K562 (cell line): ENCODE measurements at regions not wholly inside any gene's neighbourhood (a gene's known extent, or its start where the extent isn't known, plus 50 kb on each side); places are given as distances from the start of the nearest gene placed in this dataset.
"Not testable (repeated sequence)": the region's sequence is repeated elsewhere in the genome, so short reads cannot be mapped to it uniquely, and the experiment has no call there.

ENCODE experiments used
- ATAC-seq: fragments of 200-7000 bp; cut with Tn5 transposase; 3 replicates; pipeline ENCODE4 v1.9.1; 2020; ENCODE audit warnings: moderate library complexity
- BruUV-seq: library from RNA; stranded (reverse); fragments of 400-500 nt; replicated peaks from 2 replicates; lab custom pipeline; 2021; lab: Mats Ljungman, UMichigan
- CTCF ChIA-PET: fragments of 300-600 bp; formaldehyde crosslinking; extraction: SDS; loops from one replicate; lab custom pipeline; 2021; ENCODE audit warnings: low intra/inter-chr PET ratio; lab: Yijun Ruan, JAX
- POLR2A ChIA-PET: fragments of 300-600, 350-650 bp; sonication (Branson Sonifier 250); formaldehyde crosslinking; extraction: SDS; loops from one replicate; lab custom pipeline; 2021; ENCODE audit warnings: antibody characterized with exemption, inconsistent platforms; lab: Yijun Ruan, JAX
- DNase-seq, 4 experiments: peaks; one replicate each; pipeline versions ENCODE4 v3.0.0 to v3.0.0-alpha.2; 2011 to 2018; ENCODE audit warnings: low spot score in 3 of 4, mixed read lengths in 3 of 4; ENCODE audit errors: extremely low read depth in 1 of 4
- FAIRE-seq: peaks from 2 replicates; lab custom pipeline; 2011; peaks lifted over from hg19 to GRCh38; lab: Jason Lieb, UNC
- H2AFZ ChIP-seq: 2 replicates; pipeline ENCODE4 v1.6.0; 2011; ENCODE audit warnings: low read depth, low read length, control low read depth, inconsistent platforms
- H3K27ac ChIP-seq: fragments of 200-600 bp; 3 replicates; pipeline ENCODE4 v1.8.0; 2011; ENCODE audit warnings: low read depth, mild to moderate bottlenecking, control low read depth, inconsistent platforms, low read length, moderate library complexity, mixed read lengths; ENCODE audit errors: extremely low read depth
- H3K27me3 ChIP-seq, 2 experiments: fragments of 300-600 bp in 1 of 2; 2 replicates in 1 of 2; 3 replicates in 1 of 2; pipeline versions ENCODE4 v1.6.0 to v1.8.0; 2011; ENCODE audit warnings: inconsistent platforms in 2 of 2, low read length in 2 of 2, mild to moderate bottlenecking in 1 of 2, mixed read lengths in 1 of 2, moderate library complexity in 1 of 2; ENCODE audit not compliant: control insufficient read depth in 2 of 2, insufficient read depth in 2 of 2
- H3K36me3 ChIP-seq: fragments of 300-600 bp; 3 replicates; pipeline ENCODE4 v1.8.0; 2011; ENCODE audit warnings: mild to moderate bottlenecking, low read length, inconsistent platforms; ENCODE audit not compliant: control insufficient read depth, insufficient read depth
- H3K4me1 ChIP-seq, 2 experiments: fragments of 200-600 bp in 1 of 2; replicated peaks in 1 of 2; 2 replicates in 1 of 2; 3 replicates in 1 of 2; pipeline versions ENCODE4 v1.5.1 to v1.8.0; 2011; ENCODE audit warnings: inconsistent platforms in 2 of 2, low read length in 2 of 2, mild to moderate bottlenecking in 1 of 2, mixed read lengths in 1 of 2, moderate library complexity in 1 of 2; ENCODE audit not compliant: control insufficient read depth in 2 of 2, insufficient read depth in 2 of 2
- H3K4me2 ChIP-seq: 2 replicates; pipeline ENCODE4 v1.6.1; 2011; ENCODE audit warnings: low read length, control low read depth, inconsistent platforms, mixed read lengths; ENCODE audit not compliant: insufficient read depth
- H3K4me3 ChIP-seq: fragments of 200-600 bp; sonication (generic), shearing (Covaris generic); 2 replicates; pipeline ENCODE4 v1.5.1; 2016; ENCODE audit warnings: control low read depth, inconsistent platforms
- H3K79me2 ChIP-seq: fragments of 200-600 bp; 3 replicates; pipeline ENCODE4 v1.8.0; 2011; ENCODE audit warnings: low read length, inconsistent platforms; ENCODE audit not compliant: control insufficient read depth, insufficient read depth
- H3K9ac ChIP-seq, 2 experiments: 2 replicates each; pipeline versions ENCODE4 v1.6.0 to v1.6.1; 2011; ENCODE audit warnings: low read depth in 2 of 2, low read length in 2 of 2, control low read depth in 1 of 2, inconsistent platforms in 1 of 2, mild to moderate bottlenecking in 1 of 2, mixed read lengths in 1 of 2; ENCODE audit not compliant: insufficient read depth in 1 of 2
- H3K9me1 ChIP-seq: one replicate; pipeline ENCODE4 v1.6.0; 2011; ENCODE audit warnings: inconsistent platforms, mild to moderate bottlenecking, low read length, moderate library complexity; ENCODE audit not compliant: control insufficient read depth, insufficient read depth
- H3K9me3 ChIP-seq: replicated peaks from 2 replicates; pipeline ENCODE4 v1.5.1; 2011; ENCODE audit warnings: low read depth, low read length, inconsistent platforms; ENCODE audit not compliant: control insufficient read depth, insufficient read depth
- H4K20me1 ChIP-seq: replicated peaks from 2 replicates; pipeline ENCODE4 v1.6.1; 2011; ENCODE audit warnings: low read length, inconsistent platforms, mixed read lengths; ENCODE audit not compliant: control insufficient read depth, insufficient read depth
- MLX ChIP-seq, 2 experiments: fragments of 450-650 bp in 1 of 2; sonication (generic) in 1 of 2; formaldehyde crosslinking; conservative IDR thresholded peaks; 2 replicates each; pipeline versions ENCODE4 v1.4.0 to v1.8.1; 2020 to 2022; ENCODE audit warnings: mild to moderate bottlenecking in 1 of 2, missing genetic modification reagents in 1 of 2
- SREBF1 ChIP-seq: fragments of 150-350 bp; IDR thresholded peaks from 2 replicates; pipeline ENCODE4 v1.6.1; 2014; ENCODE audit warnings: antibody characterized with exemption, low read depth, low read length, borderline replicate concordance
- ZNF212 ChIP-seq: fragments of 450-650 bp; formaldehyde crosslinking; IDR thresholded peaks from 2 replicates; pipeline ENCODE4 v1.4.0; 2020; ENCODE audit warnings: mild to moderate bottlenecking
- ZNF764 ChIP-seq: fragments of 250-450 bp; sonication (Bioruptor Pico); IDR thresholded peaks from 2 replicates; pipeline ENCODE4 v1.4.0; 2020; ENCODE audit warnings: low read depth, mild to moderate bottlenecking, moderate library complexity
- whole genome bisulfite sequencing: fragments of 100-300 bp; shearing (Covaris generic); methylation state at CpG from one replicate; pipeline ENCODE4 v1.1.6; 2016; ENCODE audit warnings: low coverage, mixed read lengths; ENCODE audit not compliant: insufficient coverage; ENCODE audit errors: missing lambda C conversion rate; 5-methylcytosine and 5-hydroxymethylcytosine counted together
- in situ Hi-C: fragments of 300-500 bp; cut with MboI; formaldehyde crosslinking; loops from 4 replicates; pipeline ENCODE4 v1.15.0; 2018; ENCODE audit warnings: inconsistent platforms, mixed read lengths
- intact Hi-C: fragments of 100-400 bp; cut with micrococcal nuclease; formaldehyde crosslinking; loops from 2 replicates; pipeline ENCODE4 v1.14.2; 2022
- TF ChIP-seq, protein P1 (sequence below): fragments of 250-450 bp; sonication (Bioruptor Pico); IDR thresholded peaks from 2 replicates; pipeline ENCODE4 v1.9.0; 2021; ENCODE audit warnings: mild to moderate bottlenecking
- TF ChIP-seq, protein P2 (sequence below): fragments of 250-450 bp; sonication (Bioruptor Pico); IDR thresholded peaks from 2 replicates; pipeline ENCODE4 v1.5.1; 2021; ENCODE audit warnings: mild to moderate bottlenecking

DNA sequence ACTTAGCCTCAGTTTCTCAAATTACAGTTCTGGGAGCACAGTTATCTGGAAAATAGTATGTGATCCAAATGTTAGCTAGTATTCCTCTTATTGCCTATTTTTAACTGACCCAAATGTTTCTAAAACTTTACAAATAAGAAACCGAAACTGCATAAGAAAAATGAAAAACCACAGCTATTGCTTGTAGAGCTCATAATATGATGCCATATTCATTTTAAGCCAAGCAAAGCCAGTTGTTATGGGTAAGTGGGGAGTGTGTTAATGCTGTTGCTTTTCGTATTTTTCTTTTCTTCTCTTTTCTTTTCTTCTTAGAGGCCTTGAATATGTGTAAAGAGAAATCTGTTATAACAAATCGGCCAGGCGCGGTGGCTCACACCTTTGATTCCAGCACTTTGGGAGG, 447.4 kb upstream of the TUSC1 start (continued):
- no peak for TF ChIP-seq MLX (CRISPR knock-in tag; conservative IDR thresholded peaks at IDR 0.05)
- TF ChIP-seq ZNF212 (CRISPR knock-in tag): no peak
- TF ChIP-seq ZNF764: no peak
- no peak for TF ChIP-seq SREBF1
- TF ChIP-seq, protein P1, sequence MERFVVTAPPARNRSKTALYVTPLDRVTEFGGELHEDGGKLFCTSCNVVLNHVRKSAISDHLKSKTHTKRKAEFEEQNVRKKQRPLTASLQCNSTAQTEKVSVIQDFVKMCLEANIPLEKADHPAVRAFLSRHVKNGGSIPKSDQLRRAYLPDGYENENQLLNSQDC (CRISPR knock-in tag): no peak
- TF ChIP-seq, protein P2, sequence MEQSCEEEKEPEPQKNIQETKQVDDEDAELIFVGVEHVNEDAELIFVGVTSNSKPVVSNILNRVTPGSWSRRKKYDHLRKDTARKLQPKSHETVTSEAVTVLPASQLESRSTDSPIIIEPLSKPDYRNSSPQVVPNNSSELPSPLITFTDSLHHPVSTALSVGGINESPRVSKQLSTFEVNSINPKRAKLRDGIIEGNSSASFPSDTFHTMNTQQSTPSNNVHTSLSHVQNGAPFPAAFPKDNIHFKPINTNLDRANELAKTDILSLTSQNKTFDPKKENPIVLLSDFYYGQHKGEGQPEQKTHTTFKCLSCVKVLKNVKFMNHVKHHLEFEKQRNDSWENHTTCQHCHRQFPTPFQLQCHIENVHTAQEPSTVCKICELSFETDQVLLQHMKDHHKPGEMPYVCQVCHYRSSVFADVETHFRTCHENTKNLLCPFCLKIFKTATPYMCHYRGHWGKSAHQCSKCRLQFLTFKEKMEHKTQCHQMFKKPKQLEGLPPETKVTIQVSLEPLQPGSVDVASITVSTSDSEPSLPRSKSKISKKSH (CRISPR knock-in tag): no peak

DNA sequence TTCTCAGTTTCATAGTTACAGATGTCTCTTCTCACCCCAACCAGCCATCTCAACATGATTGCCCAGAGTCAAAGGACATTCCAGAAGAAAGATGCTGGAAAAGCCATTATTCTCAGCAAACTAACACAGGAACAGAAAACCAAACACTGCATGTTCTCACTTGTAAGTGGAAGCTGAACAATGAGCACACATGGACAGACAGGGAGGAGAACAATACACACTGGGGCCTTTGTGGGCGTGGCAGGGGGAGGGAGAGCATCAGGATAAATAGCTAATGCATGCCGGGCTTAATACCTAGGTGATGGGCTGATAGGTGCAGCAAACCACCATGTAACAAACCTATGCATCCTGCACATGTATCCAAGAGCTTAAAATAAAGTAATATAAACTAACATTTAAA, 437.8 kb upstream of the TUSC1 start:
- H3K36me3 ChIP-seq, H3K9me3 ChIP-seq, ATAC-seq, H3K27me3 ChIP-seq, DNase-seq, H3K9ac ChIP-seq, H3K79me2 ChIP-seq, H4K20me1 ChIP-seq, H3K4me1 ChIP-seq, H3K9me1 ChIP-seq, H3K4me3 ChIP-seq, POLR2A ChIA-PET, H2AFZ ChIP-seq, BruUV-seq, H3K4me2 ChIP-seq, CTCF ChIA-PET, intact Hi-C loops, FAIRE-seq, in situ Hi-C loops, H3K27ac ChIP-seq: not testable (repeated sequence)
- no CpG with 5 or more reads among the region's 2 CpGs for WGBS
